ENCODE measurements at regions not wholly inside any gene's neighbourhood (a gene's known extent, or its start where the extent isn't known, plus 50 kb on each side); places are given as distances from the start of the nearest gene placed in this dataset.

GRCh38 chr17:62163847-62164246 lies 98.8 kb upstream of the MED13 start:
- Histone ChIP-seq H3K9me3 (ENCODE audit: control insufficient read depth in 4 of 4, insufficient read depth in 3 of 4, low read length in 3 of 4) (no peaks in the 10 kb centered on the region), H3K27me3 (ENCODE audit: control insufficient read depth in 3 of 3, insufficient read depth in 3 of 3, low read length in 2 of 3) (no peaks in the 10 kb centered on the region), H3K4me3 (no peak overlapping the region), H3K4me1 (ENCODE audit: control insufficient read depth in 5 of 5, insufficient read depth in 5 of 5, low read length in 5 of 5) (no peaks in the 10 kb centered on the region), H3K27ac (ENCODE audit: low read depth in 1 of 2, low read length in 1 of 2) (no peak overlapping the region), H3K36me3 (ENCODE audit: control insufficient read depth in 4 of 4, insufficient read depth in 4 of 4, low read length in 4 of 4) (no peaks in the 10 kb centered on the region), H3K9ac (ENCODE audit: insufficient read depth in 1 of 2, low read length in 2 of 2) (no peak overlapping the region)
- no peak for TF ChIP-seq CTCF (IDR thresholded peaks at IDR 0.05; ENCODE audit: control extremely low read depth, extremely low read depth)
- ATAC-seq (ENCODE audit: insufficient read depth, low FRiP score) (no peak), DNase-seq (no peak)
- WGBS, 2 donors: 67 to 75% methylated on average over 3 of the region's 3 CpGs

GRCh38 chr17:62162898-62163297 lies 97.8 kb upstream of the MED13 start:
- 80 to 87% methylated on average over 3 of the region's 3 CpGs for WGBS, 2 donors
- TF ChIP-seq CTCF (IDR thresholded peaks at IDR 0.05; ENCODE audit: control extremely low read depth, extremely low read depth): no peak

GRCh38 chr17:62161405-62162148 lies 96.5 kb upstream of the MED13 start:
- no peak for DNase-seq
- Histone ChIP-seq H3K4me3 (no peak overlapping the region), H3K27ac (ENCODE audit: low read depth in 1 of 2, low read length in 1 of 2) (no peak overlapping the region), H3K9me3 (ENCODE audit: control insufficient read depth in 4 of 4, insufficient read depth in 3 of 4, low read length in 3 of 4) (no peaks in the 10 kb centered on the region), H3K36me3 (ENCODE audit: control insufficient read depth in 4 of 4, insufficient read depth in 4 of 4, low read length in 4 of 4) (no peaks in the 10 kb centered on the region), H3K9ac (ENCODE audit: insufficient read depth in 1 of 2, low read length in 2 of 2) (no peak overlapping the region), H3K4me1 (ENCODE audit: control insufficient read depth in 5 of 5, insufficient read depth in 5 of 5, low read length in 5 of 5) (no peaks in the 10 kb centered on the region), H3K27me3 (ENCODE audit: control insufficient read depth in 3 of 3, insufficient read depth in 3 of 3, low read length in 2 of 3) (no peaks in the 10 kb centered on the region)
- no peak for ATAC-seq (ENCODE audit: insufficient read depth, low FRiP score)
- 73 to 74% methylated on average over 6 of the region's 6 CpGs for WGBS, 2 donors
- no peak for TF ChIP-seq CTCF (IDR thresholded peaks at IDR 0.05; ENCODE audit: control extremely low read depth, extremely low read depth)

More at GRCh38 chr17:62162898-62163297, 97.8 kb upstream of the MED13 start:
- DNase-seq (no peak), ATAC-seq (ENCODE audit: insufficient read depth, low FRiP score) (no peak)
- Histone ChIP-seq H3K9me3 (ENCODE audit: control insufficient read depth in 4 of 4, insufficient read depth in 3 of 4, low read length in 3 of 4) (no peaks in the 10 kb centered on the region), H3K27ac (ENCODE audit: low read depth in 1 of 2, low read length in 1 of 2) (no peak overlapping the region), H3K4me3 (no peak overlapping the region), H3K4me1 (ENCODE audit: control insufficient read depth in 5 of 5, insufficient read depth in 5 of 5, low read length in 5 of 5) (no peaks in the 10 kb centered on the region), H3K9ac (ENCODE audit: insufficient read depth in 1 of 2, low read length in 2 of 2) (no peak overlapping the region), H3K27me3 (ENCODE audit: control insufficient read depth in 3 of 3, insufficient read depth in 3 of 3, low read length in 2 of 3) (no peaks in the 10 kb centered on the region), H3K36me3 (ENCODE audit: control insufficient read depth in 4 of 4, insufficient read depth in 4 of 4, low read length in 4 of 4) (no peaks in the 10 kb centered on the region)

- no peak for ATAC-seq (ENCODE audit: insufficient read depth, low FRiP score)
- H3K4me1 ChIP-seq (ENCODE audit: control insufficient read depth in 5 of 5, insufficient read depth in 5 of 5, low read length in 5 of 5): no peaks in the 10 kb centered on the region
- no peak overlapping the region for H3K4me3 ChIP-seq
- no peak for TF ChIP-seq CTCF (IDR thresholded peaks at IDR 0.05; ENCODE audit: control extremely low read depth, extremely low read depth)
- H3K9me3 ChIP-seq (ENCODE audit: control insufficient read depth in 4 of 4, insufficient read depth in 3 of 4, low read length in 3 of 4): no peaks in the 10 kb centered on the region
- H3K27me3 ChIP-seq (ENCODE audit: control insufficient read depth in 3 of 3, insufficient read depth in 3 of 3, low read length in 2 of 3): no peaks in the 10 kb centered on the region
- H3K36me3 ChIP-seq (ENCODE audit: control insufficient read depth in 4 of 4, insufficient read depth in 4 of 4, low read length in 4 of 4): no peaks in the 10 kb centered on the region
- DNase-seq: no peak
- no peak overlapping the region for H3K9ac ChIP-seq (ENCODE audit: insufficient read depth in 1 of 2, low read length in 2 of 2)
- no peak overlapping the region for H3K27ac ChIP-seq (ENCODE audit: low read depth in 1 of 2, low read length in 1 of 2)
Observed at GRCh38 chr17:62160816-62161215, 95.7 kb upstream of the MED13 start.

Measured in lung (tissue), 11 donors.